ENCODE measurements at regions not wholly inside any gene's neighbourhood (a gene's known extent, or its start where the extent isn't known, plus 50 kb on each side); places are given as distances from the start of the nearest gene placed in this dataset.
A peak's percentile ranks its signal among the peaks of the same experiment; 100 is the strongest.

DNA sequence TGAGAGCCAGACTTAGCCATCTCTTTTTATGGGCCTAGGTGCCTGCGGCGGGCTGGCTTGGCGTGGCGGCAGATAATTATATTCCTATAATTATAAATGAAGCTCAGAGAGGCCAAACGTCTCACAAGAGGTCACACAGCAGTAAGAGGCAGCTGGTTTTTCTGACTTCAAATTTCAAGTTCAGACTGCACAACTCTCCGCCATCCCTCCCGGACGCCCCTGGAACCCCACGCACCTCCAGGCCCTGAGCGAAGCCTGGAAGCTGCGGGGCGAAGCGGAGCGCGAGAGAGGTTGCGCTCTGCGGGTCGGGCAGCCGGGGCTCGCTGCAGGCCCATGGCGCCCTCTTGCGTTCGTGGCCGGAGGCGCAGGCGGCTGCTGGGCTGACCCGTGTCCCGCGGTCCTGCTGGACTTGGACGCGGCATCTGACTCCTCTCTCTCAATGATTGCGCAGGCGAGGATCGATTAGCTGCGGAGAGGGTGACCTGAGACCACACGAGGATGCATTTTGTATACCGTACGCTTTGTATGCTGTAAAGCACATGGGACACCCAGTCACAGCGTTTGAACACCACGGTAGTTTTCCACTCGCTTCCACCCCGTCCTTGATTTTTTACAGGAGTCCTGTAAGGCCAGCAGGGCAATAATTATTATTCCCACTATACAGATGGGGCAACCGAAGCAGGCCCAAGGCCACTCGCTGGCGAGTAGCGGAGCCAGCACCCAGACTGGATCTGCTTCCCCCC is 272.7 kb downstream of the FOXD2 start (continued):
- TF ChIP-seq, protein P1, sequence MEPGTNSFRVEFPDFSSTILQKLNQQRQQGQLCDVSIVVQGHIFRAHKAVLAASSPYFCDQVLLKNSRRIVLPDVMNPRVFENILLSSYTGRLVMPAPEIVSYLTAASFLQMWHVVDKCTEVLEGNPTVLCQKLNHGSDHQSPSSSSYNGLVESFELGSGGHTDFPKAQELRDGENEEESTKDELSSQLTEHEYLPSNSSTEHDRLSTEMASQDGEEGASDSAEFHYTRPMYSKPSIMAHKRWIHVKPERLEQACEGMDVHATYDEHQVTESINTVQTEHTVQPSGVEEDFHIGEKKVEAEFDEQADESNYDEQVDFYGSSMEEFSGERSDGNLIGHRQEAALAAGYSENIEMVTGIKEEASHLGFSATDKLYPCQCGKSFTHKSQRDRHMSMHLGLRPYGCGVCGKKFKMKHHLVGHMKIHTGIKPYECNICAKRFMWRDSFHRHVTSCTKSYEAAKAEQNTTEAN (CRISPR knock-in tag; IDR thresholded peaks at IDR 0.05), result no peak
- TF ChIP-seq FOXK1 (CRISPR knock-in tag; IDR thresholded peaks at IDR 0.05) (0 out of 2 replicates have a peak, but pooled peaks have one; percentile 20), GABPB1 (CRISPR knock-in tag; IDR thresholded peaks at IDR 0.05) (no peak), OVOL2 (CRISPR knock-in tag; IDR thresholded peaks at IDR 0.05; ENCODE audit: borderline replicate concordance) (no peak), NFYB (CRISPR knock-in tag; conservative IDR thresholded peaks at IDR 0.05; ENCODE audit: low read depth) (no peak), SMAD4 (CRISPR knock-in tag; IDR thresholded peaks at IDR 0.05) (no peak)
- TF ChIP-seq, protein P2, sequence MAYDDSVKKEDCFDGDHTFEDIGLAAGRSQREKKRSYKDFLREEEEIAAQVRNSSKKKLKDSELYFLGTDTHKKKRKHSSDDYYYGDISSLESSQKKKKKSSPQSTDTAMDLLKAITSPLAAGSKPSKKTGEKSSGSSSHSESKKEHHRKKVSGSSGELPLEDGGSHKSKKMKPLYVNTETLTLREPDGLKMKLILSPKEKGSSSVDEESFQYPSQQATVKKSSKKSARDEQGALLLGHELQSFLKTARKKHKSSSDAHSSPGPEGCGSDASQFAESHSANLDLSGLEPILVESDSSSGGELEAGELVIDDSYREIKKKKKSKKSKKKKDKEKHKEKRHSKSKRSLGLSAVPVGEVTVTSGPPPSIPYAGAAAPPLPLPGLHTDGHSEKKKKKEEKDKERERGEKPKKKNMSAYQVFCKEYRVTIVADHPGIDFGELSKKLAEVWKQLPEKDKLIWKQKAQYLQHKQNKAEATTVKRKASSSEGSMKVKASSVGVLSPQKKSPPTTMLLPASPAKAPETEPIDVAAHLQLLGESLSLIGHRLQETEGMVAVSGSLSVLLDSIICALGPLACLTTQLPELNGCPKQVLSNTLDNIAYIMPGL (CRISPR knock-in tag; IDR thresholded peaks at IDR 0.05), result peak; percentile 58
- TF ChIP-seq, protein P3, sequence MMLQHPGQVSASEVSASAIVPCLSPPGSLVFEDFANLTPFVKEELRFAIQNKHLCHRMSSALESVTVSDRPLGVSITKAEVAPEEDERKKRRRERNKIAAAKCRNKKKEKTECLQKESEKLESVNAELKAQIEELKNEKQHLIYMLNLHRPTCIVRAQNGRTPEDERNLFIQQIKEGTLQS (CRISPR knock-in tag; conservative IDR thresholded peaks at IDR 0.05), result no peak

Measured in WTC11 (cell line).